Dendritic cell treated with granulocyte-macrophage colony-stimulating factor and Interleukin-4, amounts not matched to agents 40 ng/mL and 50 ng/mL, for 4 days (primary cell): ENCODE measurements at regions not wholly inside any gene's neighbourhood (a gene's known extent, or its start where the extent isn't known, plus 50 kb on each side); places are given as distances from the start of the nearest gene placed in this dataset.
"Not testable (repeated sequence)": the region's sequence is repeated elsewhere in the genome, so short reads cannot be mapped to it uniquely, and the experiment has no call there.

Source experiments
- H3K27ac Mint-ChIP-seq: one replicate; pipeline ENCODE4 v1.8.0; 2022; ENCODE audit warnings: mild to moderate bottlenecking, mixed read lengths
- H3K27me3 Mint-ChIP-seq: one replicate; pipeline ENCODE4 v1.8.0; 2022; ENCODE audit warnings: mild to moderate bottlenecking, mixed read lengths
- H3K36me3 Mint-ChIP-seq: one replicate; pipeline ENCODE4 v1.8.0; 2022; ENCODE audit warnings: low read depth, mixed read lengths
- H3K4me1 Mint-ChIP-seq: one replicate; pipeline ENCODE4 v1.8.0; 2022; ENCODE audit warnings: low read depth, mixed read lengths
- H3K4me3 Mint-ChIP-seq: one replicate; pipeline ENCODE4 v1.8.0; 2022; ENCODE audit warnings: mild to moderate bottlenecking, moderate library complexity, mixed read lengths
- H3K9me3 Mint-ChIP-seq: one replicate; pipeline ENCODE4 v1.8.0; 2022; ENCODE audit warnings: mixed read lengths
- intact Hi-C: fragments of 100-400 bp; cut with micrococcal nuclease; formaldehyde crosslinking; loops from one replicate; pipeline ENCODE4 v1.15.0; 2022

GRCh38 chr9:107586493-107586892 lies 96.9 kb upstream of the KLF4 start:
- Mint-ChIP-seq H3K36me3 (no peaks in the 10 kb centered on the region), H3K27ac (no peak overlapping the region), H3K4me3 (no peak overlapping the region), H3K27me3 (peaks cover 4% of the 10 kb centered on the region), H3K4me1 (peaks cover 20% of the 10 kb centered on the region), H3K9me3 (no peaks in the 10 kb centered on the region)
- intact Hi-C loops: no loop called here

- H3K36me3 Mint-ChIP-seq: no peaks in the 10 kb centered on the region
- H3K27ac Mint-ChIP-seq: no peak overlapping the region
Observed at GRCh38 chr9:107585465-107585864, 95.9 kb upstream of the KLF4 start.

DNA sequence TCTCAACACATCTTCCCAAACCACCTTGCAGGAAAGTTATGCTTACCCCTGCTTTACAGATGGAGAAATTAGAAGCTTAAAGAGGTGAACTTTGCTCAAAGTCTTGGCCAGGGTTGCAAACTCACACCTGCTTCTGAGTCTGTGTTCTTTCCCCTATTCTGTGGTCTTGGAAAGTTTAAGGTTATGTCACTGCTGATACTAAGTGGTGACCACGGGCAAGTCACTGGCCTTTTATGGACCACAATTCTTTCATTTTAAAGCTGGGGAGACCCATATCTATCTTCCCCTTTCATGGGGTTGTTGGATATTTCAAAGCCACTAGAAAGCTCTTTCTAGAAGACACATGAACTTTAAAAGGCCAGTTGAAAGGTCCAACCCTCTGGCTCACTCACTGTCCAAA lies 95.4 kb upstream of the KLF4 start:
- Mint-ChIP-seq H3K4me3 (no peak overlapping the region), H3K9me3 (no peaks in the 10 kb centered on the region)
- intact Hi-C loops: no loop called here

More at GRCh38 chr9:107585465-107585864, 95.9 kb upstream of the KLF4 start:
- intact Hi-C loops: no loop called here
- H3K9me3 Mint-ChIP-seq: no peaks in the 10 kb centered on the region
- peaks cover 4% of the 10 kb centered on the region for H3K27me3 Mint-ChIP-seq
- H3K4me1 Mint-ChIP-seq: peaks cover 20% of the 10 kb centered on the region
- no peak overlapping the region for H3K4me3 Mint-ChIP-seq

DNA sequence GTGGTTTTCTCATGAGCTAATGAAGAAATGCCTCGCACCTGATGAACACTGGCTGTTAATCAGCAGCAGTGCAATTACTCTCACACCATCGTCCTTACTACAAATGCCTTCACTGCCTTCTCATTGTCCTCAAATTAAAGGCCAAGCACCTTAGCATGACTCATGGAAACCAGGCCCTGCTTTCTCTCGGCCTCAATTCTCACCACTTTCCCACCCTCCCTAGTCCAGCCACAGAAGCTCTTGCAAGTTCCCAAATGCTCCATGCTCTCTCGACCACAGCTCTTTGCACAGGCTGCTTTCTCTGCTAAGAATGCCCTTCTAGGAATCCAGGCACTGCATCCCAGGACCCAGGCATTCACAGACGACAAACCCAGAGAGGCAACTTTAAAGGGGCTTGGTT lies 94.6 kb upstream of the KLF4 start:
- Mint-ChIP-seq H3K27ac (no peak overlapping the region), H3K4me3 (no peak overlapping the region), H3K4me1 (peaks cover 20% of the 10 kb centered on the region), H3K9me3 (no peaks in the 10 kb centered on the region), H3K36me3 (no peaks in the 10 kb centered on the region), H3K27me3 (no peaks in the 10 kb centered on the region)
- intact Hi-C loops: no loop called here

More for the DNA sequence above, 95.4 kb upstream of the KLF4 start:
- Mint-ChIP-seq H3K27ac (no peak overlapping the region), H3K36me3 (no peaks in the 10 kb centered on the region), H3K4me1 (peaks cover 20% of the 10 kb centered on the region), H3K27me3 (peaks cover 4% of the 10 kb centered on the region)

GRCh38 chr9:107577140-107577776 lies 87.7 kb upstream of the KLF4 start:
- Mint-ChIP-seq H3K36me3 (no peaks in the 10 kb centered on the region), H3K27me3 (no peaks in the 10 kb centered on the region), H3K4me1 (peaks cover 12% of the 10 kb centered on the region), H3K27ac (no peak overlapping the region), H3K4me3 (no peak overlapping the region), H3K9me3 (no peaks in the 10 kb centered on the region)
- intact Hi-C loops: no loop called here

DNA sequence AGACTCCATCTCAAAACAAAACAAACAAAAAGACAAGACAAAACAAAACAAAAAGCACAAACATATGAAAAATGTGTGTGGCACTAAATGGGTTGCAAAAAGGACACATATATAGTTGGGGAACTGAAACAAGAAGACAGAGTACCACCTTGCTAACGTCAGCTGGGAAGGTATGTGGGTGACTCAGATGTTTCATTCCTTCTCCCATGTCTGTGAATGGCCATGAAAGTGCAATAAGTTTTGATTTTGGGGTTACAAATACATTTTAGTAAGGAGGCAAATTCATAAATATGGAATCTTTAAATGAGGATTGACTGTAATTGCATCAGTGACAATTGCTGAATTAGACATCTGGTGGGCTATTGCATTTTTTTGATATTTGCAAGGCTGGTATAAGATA lies 81.6 kb upstream of the KLF4 start:
- H3K27ac Mint-ChIP-seq: no peak overlapping the region
- no peak overlapping the region for H3K4me3 Mint-ChIP-seq

DNA sequence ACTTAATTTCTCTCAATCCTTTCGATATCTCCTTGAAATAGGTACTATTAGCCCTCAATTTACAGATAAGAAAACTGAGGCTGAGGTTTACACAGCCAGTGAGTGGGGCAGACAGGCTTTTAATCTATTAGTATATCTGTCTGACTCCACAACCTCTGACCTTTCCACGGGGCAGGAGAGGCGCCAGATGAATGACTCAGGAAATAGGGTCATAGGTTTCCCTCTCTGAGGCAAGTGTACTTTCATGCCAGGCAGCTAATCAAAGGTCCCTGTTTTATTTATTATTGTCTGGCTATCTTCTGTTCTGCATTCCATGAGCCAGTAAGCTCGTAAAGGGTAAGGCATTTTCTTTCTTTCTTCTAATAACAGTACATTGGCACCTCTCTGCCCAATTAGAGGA lies 79.6 kb upstream of the KLF4 start:
- Mint-ChIP-seq H3K4me3 (no peak overlapping the region), H3K27ac (no peak overlapping the region), H3K9me3 (no peaks in the 10 kb centered on the region), H3K4me1 (peaks cover 5% of the 10 kb centered on the region), H3K36me3 (no peaks in the 10 kb centered on the region), H3K27me3 (no peaks in the 10 kb centered on the region)
- intact Hi-C loops: no loop called here

More for the DNA sequence above, 81.6 kb upstream of the KLF4 start:
- no peaks in the 10 kb centered on the region for H3K36me3 Mint-ChIP-seq
- intact Hi-C loops: no loop called here
- H3K9me3 Mint-ChIP-seq: no peaks in the 10 kb centered on the region
- H3K4me1 Mint-ChIP-seq: peaks cover 10% of the 10 kb centered on the region
- H3K27me3 Mint-ChIP-seq: no peaks in the 10 kb centered on the region

DNA sequence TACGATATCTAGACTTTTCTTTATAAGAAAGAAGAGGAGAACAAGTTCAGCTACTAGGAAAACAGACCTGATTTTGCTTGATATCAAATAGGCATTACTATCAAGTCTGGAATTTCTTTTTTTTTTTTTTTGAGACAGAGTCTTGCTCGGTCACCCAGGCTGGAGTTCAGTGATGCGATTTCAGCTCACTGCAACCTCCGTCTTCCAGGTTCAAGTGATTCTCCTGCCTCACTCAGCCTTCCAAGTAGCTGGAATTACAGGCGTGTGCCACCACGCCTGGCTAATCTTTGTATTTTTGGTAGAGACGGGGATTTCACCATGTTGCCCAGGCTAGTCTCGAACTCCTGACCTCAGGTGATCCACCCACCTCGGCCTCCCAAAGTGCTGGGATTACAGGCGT lies 78.8 kb upstream of the KLF4 start:
- H3K4me1 Mint-ChIP-seq, H3K27ac Mint-ChIP-seq, H3K27me3 Mint-ChIP-seq, intact Hi-C loops, H3K4me3 Mint-ChIP-seq, H3K9me3 Mint-ChIP-seq, H3K36me3 Mint-ChIP-seq: not testable (repeated sequence)

- intact Hi-C loops: no loop called here
- H3K27me3 Mint-ChIP-seq: no peaks in the 10 kb centered on the region
Observed at GRCh38 chr9:107567462-107567861, 77.9 kb upstream of the KLF4 start.

DNA sequence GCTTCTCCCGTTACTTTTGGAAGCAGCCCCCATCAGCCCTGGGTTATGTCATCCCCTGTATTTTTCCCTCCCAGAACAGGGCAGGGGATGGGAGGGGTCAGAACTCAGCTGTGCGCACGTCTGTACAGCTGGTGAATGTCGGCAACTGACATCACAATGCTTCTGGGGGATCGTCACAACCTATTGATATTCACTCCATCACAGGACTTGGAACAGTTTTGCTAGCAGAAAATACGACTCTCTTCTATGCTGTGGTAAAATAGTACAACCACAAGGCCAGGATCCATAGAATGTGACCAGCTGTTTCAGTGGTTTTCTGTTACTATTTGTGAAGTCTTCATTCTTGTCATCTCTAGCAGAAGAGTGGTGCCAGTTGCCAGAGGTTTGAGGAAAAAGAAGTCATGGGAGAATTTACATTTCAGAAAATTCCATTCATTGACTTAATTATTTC lies 77.1 kb upstream of the KLF4 start:
- no peaks in the 10 kb centered on the region for H3K36me3 Mint-ChIP-seq
- H3K27ac Mint-ChIP-seq: no peak overlapping the region
- H3K27me3 Mint-ChIP-seq: no peaks in the 10 kb centered on the region
- H3K4me1 Mint-ChIP-seq: peaks cover 10% of the 10 kb centered on the region
- no peaks in the 10 kb centered on the region for H3K9me3 Mint-ChIP-seq
- intact Hi-C loops: no loop called here
- no peak overlapping the region for H3K4me3 Mint-ChIP-seq

More at GRCh38 chr9:107567462-107567861, 77.9 kb upstream of the KLF4 start:
- H3K4me3 Mint-ChIP-seq: no peak overlapping the region
- no peak overlapping the region for H3K27ac Mint-ChIP-seq
- peaks cover 9% of the 10 kb centered on the region for H3K4me1 Mint-ChIP-seq
- no peaks in the 10 kb centered on the region for H3K9me3 Mint-ChIP-seq
- no peaks in the 10 kb centered on the region for H3K36me3 Mint-ChIP-seq

GRCh38 chr9:107562798-107563197 lies 73.2 kb upstream of the KLF4 start:
- H3K4me3 Mint-ChIP-seq: no peak overlapping the region
- peak overlapping the region; percentile 20 for H3K27ac Mint-ChIP-seq
- H3K4me1 Mint-ChIP-seq: peaks cover 5% of the 10 kb centered on the region
- intact Hi-C loops: no loop called here
- no peaks in the 10 kb centered on the region for H3K9me3 Mint-ChIP-seq
- no peaks in the 10 kb centered on the region for H3K36me3 Mint-ChIP-seq
- peaks cover 3% of the 10 kb centered on the region for H3K27me3 Mint-ChIP-seq

- intact Hi-C loops: no loop called here
- Mint-ChIP-seq H3K27me3 (peaks cover 6% of the 10 kb centered on the region), H3K9me3 (no peaks in the 10 kb centered on the region), H3K36me3 (no peaks in the 10 kb centered on the region), H3K4me3 (no peak overlapping the region), H3K4me1 (peaks cover 5% of the 10 kb centered on the region), H3K27ac (no peak overlapping the region)
Observed at GRCh38 chr9:107559494-107560086, 70.0 kb upstream of the KLF4 start.

GRCh38 chr9:107557236-107557990 lies 67.8 kb upstream of the KLF4 start:
- Mint-ChIP-seq H3K27me3 (peaks cover 6% of the 10 kb centered on the region), H3K4me1 (peaks cover under 1% of the 10 kb centered on the region), H3K27ac (no peak overlapping the region), H3K36me3 (no peaks in the 10 kb centered on the region), H3K4me3 (no peak overlapping the region), H3K9me3 (no peaks in the 10 kb centered on the region)
- intact Hi-C loops: no loop called here

DNA sequence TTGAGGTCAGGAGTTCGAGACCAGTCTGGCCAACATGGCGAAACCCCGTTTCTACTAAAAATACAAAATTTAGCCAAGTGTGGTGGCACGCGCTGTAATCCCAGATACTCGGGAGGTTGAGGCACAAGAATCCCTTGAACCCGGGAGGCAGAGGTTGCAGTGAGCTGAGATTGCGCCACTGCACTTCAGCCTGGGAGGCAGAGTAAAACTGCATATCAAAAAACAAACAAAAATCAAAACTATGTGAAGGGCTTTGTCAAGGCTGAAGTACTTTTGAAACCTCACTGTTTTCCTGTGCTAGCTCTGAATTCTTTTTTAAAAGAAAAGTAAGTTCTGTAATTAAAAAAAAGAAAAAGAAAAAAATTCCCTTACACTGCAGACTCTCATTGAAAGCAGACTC lies 65.1 kb upstream of the KLF4 start:
- peaks cover 6% of the 10 kb centered on the region for H3K27me3 Mint-ChIP-seq
- intact Hi-C loops: no loop called here
- no peaks in the 10 kb centered on the region for H3K9me3 Mint-ChIP-seq
- no peaks in the 10 kb centered on the region for H3K4me1 Mint-ChIP-seq
- no peak overlapping the region for H3K4me3 Mint-ChIP-seq
- no peaks in the 10 kb centered on the region for H3K36me3 Mint-ChIP-seq
- H3K27ac Mint-ChIP-seq: no peak overlapping the region
